DOHH2 (cell line): ENCODE measurements at regions not wholly inside any gene's neighbourhood (a gene's known extent, or its start where the extent isn't known, plus 50 kb on each side); places are given as distances from the start of the nearest gene placed in this dataset.

ENCODE experiments used
- CTCF ChIP-seq: fragments of 200-600 bp; sonication (generic); IDR thresholded peaks from one replicate; pipeline ENCODE4 v1.5.1; 2014; ENCODE audit warnings: antibody characterized with exemption, mild to moderate bottlenecking, low read depth, low read length; ENCODE audit not compliant: poor library complexity, severe bottlenecking
- EZH2phosphoT487 ChIP-seq: fragments of 200-600 bp; sonication (generic); IDR thresholded peaks from 2 replicates; pipeline ENCODE4 v1.6.1; 2017; ENCODE audit warnings: borderline replicate concordance, mild to moderate bottlenecking, antibody characterized with exemption, low read length, moderate library complexity, mixed read lengths

GRCh38 chr1:239960366-239960765 lies 131.3 kb upstream of the FMN2 start:
- TF ChIP-seq CTCF (no peak), EZH2phosphoT487 (no peak)
